K562 (cell line): ENCODE measurements at regions not wholly inside any gene's neighbourhood (a gene's known extent, or its start where the extent isn't known, plus 50 kb on each side); places are given as distances from the start of the nearest gene placed in this dataset.

Experiments used
- ATAC-seq: fragments of 200-7000 bp; cut with Tn5 transposase; 3 replicates; pipeline ENCODE4 v1.9.1; 2020; ENCODE audit warnings: moderate library complexity
- BruUV-seq: library from RNA; stranded (reverse); fragments of 400-500 nt; replicated peaks from 2 replicates; lab custom pipeline; 2021; lab: Mats Ljungman, UMichigan
- CTCF ChIA-PET: fragments of 300-600 bp; formaldehyde crosslinking; extraction: SDS; loops from one replicate; lab custom pipeline; 2021; ENCODE audit warnings: low intra/inter-chr PET ratio; lab: Yijun Ruan, JAX
- POLR2A ChIA-PET: fragments of 300-600, 350-650 bp; sonication (Branson Sonifier 250); formaldehyde crosslinking; extraction: SDS; loops from one replicate; lab custom pipeline; 2021; ENCODE audit warnings: antibody characterized with exemption, inconsistent platforms; lab: Yijun Ruan, JAX
- DNase-seq, 4 experiments: peaks; one replicate each; pipeline versions ENCODE4 v3.0.0 to v3.0.0-alpha.2; 2011 to 2018; ENCODE audit warnings: low spot score in 3 of 4, mixed read lengths in 3 of 4; ENCODE audit errors: extremely low read depth in 1 of 4
- FAIRE-seq: peaks from 2 replicates; lab custom pipeline; 2011; peaks lifted over from hg19 to GRCh38; lab: Jason Lieb, UNC
- H2AFZ ChIP-seq: 2 replicates; pipeline ENCODE4 v1.6.0; 2011; ENCODE audit warnings: low read depth, low read length, control low read depth, inconsistent platforms
- H3K27ac ChIP-seq: fragments of 200-600 bp; 3 replicates; pipeline ENCODE4 v1.8.0; 2011; ENCODE audit warnings: low read depth, mild to moderate bottlenecking, control low read depth, inconsistent platforms, low read length, moderate library complexity, mixed read lengths; ENCODE audit errors: extremely low read depth
- H3K27me3 ChIP-seq, 2 experiments: fragments of 300-600 bp in 1 of 2; 2 replicates in 1 of 2; 3 replicates in 1 of 2; pipeline versions ENCODE4 v1.6.0 to v1.8.0; 2011; ENCODE audit warnings: inconsistent platforms in 2 of 2, low read length in 2 of 2, mild to moderate bottlenecking in 1 of 2, mixed read lengths in 1 of 2, moderate library complexity in 1 of 2; ENCODE audit not compliant: control insufficient read depth in 2 of 2, insufficient read depth in 2 of 2
- H3K36me3 ChIP-seq: fragments of 300-600 bp; 3 replicates; pipeline ENCODE4 v1.8.0; 2011; ENCODE audit warnings: mild to moderate bottlenecking, low read length, inconsistent platforms; ENCODE audit not compliant: control insufficient read depth, insufficient read depth
- H3K4me1 ChIP-seq, 2 experiments: fragments of 200-600 bp in 1 of 2; replicated peaks in 1 of 2; 2 replicates in 1 of 2; 3 replicates in 1 of 2; pipeline versions ENCODE4 v1.5.1 to v1.8.0; 2011; ENCODE audit warnings: inconsistent platforms in 2 of 2, low read length in 2 of 2, mild to moderate bottlenecking in 1 of 2, mixed read lengths in 1 of 2, moderate library complexity in 1 of 2; ENCODE audit not compliant: control insufficient read depth in 2 of 2, insufficient read depth in 2 of 2
- H3K4me2 ChIP-seq: 2 replicates; pipeline ENCODE4 v1.6.1; 2011; ENCODE audit warnings: low read length, control low read depth, inconsistent platforms, mixed read lengths; ENCODE audit not compliant: insufficient read depth
- H3K4me3 ChIP-seq: fragments of 200-600 bp; sonication (generic), shearing (Covaris generic); 2 replicates; pipeline ENCODE4 v1.5.1; 2016; ENCODE audit warnings: control low read depth, inconsistent platforms
- H3K79me2 ChIP-seq: fragments of 200-600 bp; 3 replicates; pipeline ENCODE4 v1.8.0; 2011; ENCODE audit warnings: low read length, inconsistent platforms; ENCODE audit not compliant: control insufficient read depth, insufficient read depth
- H3K9ac ChIP-seq, 2 experiments: 2 replicates each; pipeline versions ENCODE4 v1.6.0 to v1.6.1; 2011; ENCODE audit warnings: low read depth in 2 of 2, low read length in 2 of 2, control low read depth in 1 of 2, inconsistent platforms in 1 of 2, mild to moderate bottlenecking in 1 of 2, mixed read lengths in 1 of 2; ENCODE audit not compliant: insufficient read depth in 1 of 2
- H3K9me1 ChIP-seq: one replicate; pipeline ENCODE4 v1.6.0; 2011; ENCODE audit warnings: inconsistent platforms, mild to moderate bottlenecking, low read length, moderate library complexity; ENCODE audit not compliant: control insufficient read depth, insufficient read depth
- H3K9me3 ChIP-seq: replicated peaks from 2 replicates; pipeline ENCODE4 v1.5.1; 2011; ENCODE audit warnings: low read depth, low read length, inconsistent platforms; ENCODE audit not compliant: control insufficient read depth, insufficient read depth
- H4K20me1 ChIP-seq: replicated peaks from 2 replicates; pipeline ENCODE4 v1.6.1; 2011; ENCODE audit warnings: low read length, inconsistent platforms, mixed read lengths; ENCODE audit not compliant: control insufficient read depth, insufficient read depth
- ARHGAP35 ChIP-seq: fragments of 450-650 bp; IDR thresholded peaks from 2 replicates; pipeline ENCODE4 v1.6.1; 2018; ENCODE audit not compliant: partially characterized antibody
- CBX2 ChIP-seq: fragments of 200-600 bp; sonication (generic); IDR thresholded peaks from one replicate; pipeline ENCODE4 v1.6.1; 2012; ENCODE audit warnings: mild to moderate bottlenecking, low read length, inconsistent platforms; ENCODE audit not compliant: insufficient read depth, poor library complexity, severe bottlenecking
- FOXM1 ChIP-seq, 2 experiments: fragments of 450-650 bp in 1 of 2; sonication (generic) in 1 of 2; formaldehyde crosslinking in 1 of 2; IDR thresholded peaks; 2 replicates each; pipeline versions ENCODE4 v1.6.1 to v1.9.0; 2017 to 2022; ENCODE audit warnings: low read depth in 2 of 2, mild to moderate bottlenecking in 2 of 2, missing genetic modification reagents in 1 of 2, moderate library complexity in 1 of 2
- HDAC1 ChIP-seq, 2 experiments: fragments of 450-650 bp; IDR thresholded peaks; 2 replicates each; pipeline ENCODE4 v1.6.1; 2016 to 2017; ENCODE audit warnings: inconsistent platforms in 1 of 2, mild to moderate bottlenecking in 1 of 2, moderate library complexity in 1 of 2
- KHSRP ChIP-seq: fragments of 450-650 bp; IDR thresholded peaks from 2 replicates; pipeline ENCODE4 v1.6.1; 2017
- MTF1 ChIP-seq: fragments of 250-450 bp; sonication (Bioruptor Pico); IDR thresholded peaks from 2 replicates; pipeline ENCODE4 v1.9.0; 2021; ENCODE audit warnings: moderate library complexity, mild to moderate bottlenecking, inconsistent platforms, borderline replicate concordance
- NCOA1 ChIP-seq: fragments of 450-650 bp; IDR thresholded peaks from 2 replicates; pipeline ENCODE4 v1.6.1; 2016; ENCODE audit warnings: low read depth
- POLR2A ChIP-seq: fragments of 450-650 bp; conservative IDR thresholded peaks from 2 replicates; pipeline ENCODE4 v1.6.1; 2016
- RBM34 ChIP-seq: fragments of 200-400 bp; formaldehyde crosslinking; IDR thresholded peaks from 2 replicates; pipeline ENCODE4 v1.6.1; 2018; ENCODE audit warnings: low read length, borderline replicate concordance; ENCODE audit not compliant: insufficient read depth
- ZNF24 ChIP-seq: fragments of 450-650 bp; IDR thresholded peaks from 2 replicates; pipeline ENCODE4 v1.6.1; 2016
- whole genome bisulfite sequencing: fragments of 100-300 bp; shearing (Covaris generic); methylation state at CpG from one replicate; pipeline ENCODE4 v1.1.6; 2016; ENCODE audit warnings: low coverage, mixed read lengths; ENCODE audit not compliant: insufficient coverage; ENCODE audit errors: missing lambda C conversion rate; 5-methylcytosine and 5-hydroxymethylcytosine counted together
- in situ Hi-C: fragments of 300-500 bp; cut with MboI; formaldehyde crosslinking; loops from 4 replicates; pipeline ENCODE4 v1.15.0; 2018; ENCODE audit warnings: inconsistent platforms, mixed read lengths
- intact Hi-C: fragments of 100-400 bp; cut with micrococcal nuclease; formaldehyde crosslinking; loops from 2 replicates; pipeline ENCODE4 v1.14.2; 2022
- TF ChIP-seq, protein P1 (sequence below): fragments of 200-400 bp; formaldehyde crosslinking; IDR thresholded peaks from 2 replicates; pipeline ENCODE4 v1.6.1; 2017; ENCODE audit warnings: mild to moderate bottlenecking, low read depth, low read length, moderate library complexity
- TF ChIP-seq, protein P2 (sequence below): fragments of 450-650 bp; IDR thresholded peaks from 2 replicates; pipeline ENCODE4 v1.6.1; 2018; ENCODE audit not compliant: partially characterized antibody

DNA sequence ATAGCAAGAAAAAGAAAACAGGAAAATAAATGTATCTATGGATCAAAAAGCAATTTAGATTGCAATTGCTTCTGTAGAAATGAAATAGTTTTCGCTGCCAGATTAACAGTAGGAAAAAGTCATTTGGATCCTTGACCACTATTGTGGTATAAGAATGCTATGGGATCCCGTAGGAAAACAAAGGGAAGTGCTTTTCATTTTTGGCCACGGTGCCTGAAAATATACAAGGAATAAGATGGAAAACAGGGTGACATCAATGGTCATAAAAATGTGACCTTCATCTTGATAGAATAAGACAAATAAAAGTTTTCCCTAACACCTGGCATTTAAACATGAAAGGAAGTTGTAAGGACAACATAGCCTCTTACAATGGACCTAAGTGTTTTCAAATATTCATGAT lies 622.8 kb downstream of the DACH1 start:
- DNase-seq (no peak), FAIRE-seq (no peak), ATAC-seq (no peak)
- WGBS = 6% methylated on average over 3 of the region's 3 CpGs
- Histone ChIP-seq H3K9me1 (no peaks in the 10 kb centered on the region), H2AFZ (no peak overlapping the region), H3K4me3 (no peak overlapping the region), H3K36me3 (no peaks in the 10 kb centered on the region), H3K9ac (no peak overlapping the region), H3K9me3 (no peaks in the 10 kb centered on the region), H3K4me2 (no peak overlapping the region), H3K27me3 (no peaks in the 10 kb centered on the region), H4K20me1 (no peaks in the 10 kb centered on the region), H3K4me1 (no peaks in the 10 kb centered on the region), H3K27ac (no peak overlapping the region), H3K79me2 (no peaks in the 10 kb centered on the region)
- ChIA-PET POLR2A (no interaction called here), CTCF (no interaction called here)
- TF ChIP-seq POLR2A (no peak), NCOA1 (no peak), ARHGAP35 (no peak), HDAC1 (IDR thresholded peaks at IDR 0.05) (no peak), KHSRP (no peak)
- TF ChIP-seq, protein P1, sequence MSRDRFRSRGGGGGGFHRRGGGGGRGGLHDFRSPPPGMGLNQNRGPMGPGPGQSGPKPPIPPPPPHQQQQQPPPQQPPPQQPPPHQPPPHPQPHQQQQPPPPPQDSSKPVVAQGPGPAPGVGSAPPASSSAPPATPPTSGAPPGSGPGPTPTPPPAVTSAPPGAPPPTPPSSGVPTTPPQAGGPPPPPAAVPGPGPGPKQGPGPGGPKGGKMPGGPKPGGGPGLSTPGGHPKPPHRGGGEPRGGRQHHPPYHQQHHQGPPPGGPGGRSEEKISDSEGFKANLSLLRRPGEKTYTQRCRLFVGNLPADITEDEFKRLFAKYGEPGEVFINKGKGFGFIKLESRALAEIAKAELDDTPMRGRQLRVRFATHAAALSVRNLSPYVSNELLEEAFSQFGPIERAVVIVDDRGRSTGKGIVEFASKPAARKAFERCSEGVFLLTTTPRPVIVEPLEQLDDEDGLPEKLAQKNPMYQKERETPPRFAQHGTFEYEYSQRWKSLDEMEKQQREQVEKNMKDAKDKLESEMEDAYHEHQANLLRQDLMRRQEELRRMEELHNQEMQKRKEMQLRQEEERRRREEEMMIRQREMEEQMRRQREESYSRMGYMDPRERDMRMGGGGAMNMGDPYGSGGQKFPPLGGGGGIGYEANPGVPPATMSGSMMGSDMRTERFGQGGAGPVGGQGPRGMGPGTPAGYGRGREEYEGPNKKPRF = no peak
- BruUV-seq = no TSS peak
- in situ Hi-C loops (no loop called here), intact Hi-C loops (no loop called here)

DNA sequence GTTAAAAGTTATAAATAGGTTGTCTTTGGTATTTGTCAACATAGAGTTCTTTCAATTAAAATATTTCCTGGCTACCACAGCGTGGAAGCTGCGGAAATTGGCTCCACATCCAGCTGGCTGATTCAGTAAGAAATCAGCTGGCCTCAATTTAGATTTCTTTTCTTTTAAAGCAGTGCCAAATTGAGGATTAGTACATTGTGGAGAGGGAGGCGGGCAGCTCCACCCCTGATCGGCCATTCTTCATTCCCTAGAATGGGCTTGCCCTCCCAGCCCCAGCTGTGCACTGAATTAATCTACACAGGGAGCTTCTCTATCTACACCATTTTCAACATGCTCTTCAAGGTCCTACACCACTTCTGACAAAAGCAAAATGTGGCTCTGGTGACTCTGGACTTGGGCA lies 624.8 kb downstream of the DACH1 start:
- Histone ChIP-seq H2AFZ (no peak overlapping the region), H4K20me1 (no peaks in the 10 kb centered on the region), H3K9me1 (no peaks in the 10 kb centered on the region), H3K79me2 (no peaks in the 10 kb centered on the region), H3K9ac (no peak overlapping the region), H3K9me3 (no peaks in the 10 kb centered on the region), H3K27ac (no peak overlapping the region), H3K36me3 (no peaks in the 10 kb centered on the region), H3K4me1 (no peaks in the 10 kb centered on the region), H3K4me3 (no peak overlapping the region), H3K27me3 (no peaks in the 10 kb centered on the region), H3K4me2 (no peak overlapping the region)
- no peak for FAIRE-seq
- in situ Hi-C loops (no loop called here), intact Hi-C loops (no loop called here)
- ATAC-seq = no peak
- POLR2A ChIA-PET = no interaction called here
- CTCF ChIA-PET = no interaction called here
- no TSS peak for BruUV-seq
- DNase-seq = no peak
- WGBS = 0% methylated on average over 4 of the region's 4 CpGs
- TF ChIP-seq, protein P2, sequence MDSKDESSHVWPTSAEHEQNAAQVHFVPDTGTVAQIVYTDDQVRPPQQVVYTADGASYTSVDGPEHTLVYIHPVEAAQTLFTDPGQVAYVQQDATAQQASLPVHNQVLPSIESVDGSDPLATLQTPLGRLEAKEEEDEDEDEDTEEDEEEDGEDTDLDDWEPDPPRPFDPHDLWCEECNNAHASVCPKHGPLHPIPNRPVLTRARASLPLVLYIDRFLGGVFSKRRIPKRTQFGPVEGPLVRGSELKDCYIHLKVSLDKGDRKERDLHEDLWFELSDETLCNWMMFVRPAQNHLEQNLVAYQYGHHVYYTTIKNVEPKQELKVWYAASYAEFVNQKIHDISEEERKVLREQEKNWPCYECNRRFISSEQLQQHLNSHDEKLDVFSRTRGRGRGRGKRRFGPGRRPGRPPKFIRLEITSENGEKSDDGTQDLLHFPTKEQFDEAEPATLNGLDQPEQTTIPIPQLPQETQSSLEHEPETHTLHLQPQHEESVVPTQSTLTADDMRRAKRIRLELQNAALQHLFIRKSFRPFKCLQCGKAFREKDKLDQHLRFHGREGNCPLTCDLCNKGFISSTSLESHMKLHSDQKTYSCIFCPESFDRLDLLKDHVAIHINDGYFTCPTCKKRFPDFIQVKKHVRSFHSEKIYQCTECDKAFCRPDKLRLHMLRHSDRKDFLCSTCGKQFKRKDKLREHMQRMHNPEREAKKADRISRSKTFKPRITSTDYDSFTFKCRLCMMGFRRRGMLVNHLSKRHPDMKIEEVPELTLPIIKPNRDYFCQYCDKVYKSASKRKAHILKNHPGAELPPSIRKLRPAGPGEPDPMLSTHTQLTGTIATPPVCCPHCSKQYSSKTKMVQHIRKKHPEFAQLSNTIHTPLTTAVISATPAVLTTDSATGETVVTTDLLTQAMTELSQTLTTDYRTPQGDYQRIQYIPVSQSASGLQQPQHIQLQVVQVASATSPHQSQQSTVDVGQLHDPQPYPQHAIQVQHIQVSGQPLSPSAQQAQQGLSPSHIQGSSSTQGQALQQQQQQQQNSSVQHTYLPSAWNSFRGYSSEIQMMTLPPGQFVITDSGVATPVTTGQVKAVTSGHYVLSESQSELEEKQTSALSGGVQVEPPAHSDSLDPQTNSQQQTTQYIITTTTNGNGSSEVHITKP = no peak
- TF ChIP-seq FOXM1 (IDR thresholded peaks at IDR 0.05; ENCODE audit: low read depth) (no peak), FOXM1 (CRISPR knock-in tag; IDR thresholded peaks at IDR 0.05; ENCODE audit: low read depth) (no peak), CBX2 (no peak), MTF1 (no peak), ZNF24 (no peak), RBM34 (no peak)
